HG02759 (cell line): ENCODE measurements at regions not wholly inside any gene's neighbourhood (a gene's known extent, or its start where the extent isn't known, plus 50 kb on each side); places are given as distances from the start of the nearest gene placed in this dataset.
"Not testable (repeated sequence)": the region's sequence is repeated elsewhere in the genome, so short reads cannot be mapped to it uniquely, and the experiment has no call there.

Source experiments
- ATAC-seq: cut with Tn5 transposase; IDR thresholded peaks from one replicate; pipeline ENCODE4 v1.9.1; 2021; ENCODE audit warnings: mild to moderate bottlenecking, moderate library complexity; ENCODE audit not compliant: unreplicated experiment

GRCh38 chr4:13922873-13923645, 295.5 kb upstream of the BOD1L1 start:
- ATAC-seq, result peak; percentile 5

- not testable (repeated sequence) for ATAC-seq
Measured at GRCh38 chr4:13924900-13925299, 297.4 kb upstream of the BOD1L1 start.

- ATAC-seq, result no peak
Measured at GRCh38 chr4:13928214-13928613, 300.7 kb upstream of the BOD1L1 start.

- ATAC-seq, result no peak
Measured at GRCh38 chr4:13930155-13930554, 302.6 kb upstream of the BOD1L1 start.

GRCh38 chr4:13933191-13933590, 305.7 kb upstream of the BOD1L1 start:
- no peak for ATAC-seq

GRCh38 chr4:13938299-13938698, 310.8 kb upstream of the BOD1L1 start:
- no peak for ATAC-seq

GRCh38 chr4:13940921-13941320, 313.4 kb upstream of the BOD1L1 start:
- ATAC-seq, result no peak

GRCh38 chr4:13942977-13943376, 315.5 kb upstream of the BOD1L1 start:
- no peak for ATAC-seq

- ATAC-seq, result no peak
Measured at GRCh38 chr4:13944095-13944511, 316.6 kb upstream of the BOD1L1 start.

GRCh38 chr4:13947921-13948320, 320.4 kb upstream of the BOD1L1 start:
- no peak for ATAC-seq

- ATAC-seq, result no peak
Measured at GRCh38 chr4:13950491-13950890, 323.0 kb upstream of the BOD1L1 start.

GRCh38 chr4:13953083-13953482, 325.6 kb upstream of the BOD1L1 start:
- ATAC-seq, result no peak

- no peak for ATAC-seq
Measured at GRCh38 chr4:13955551-13955950, 328.0 kb upstream of the BOD1L1 start.

- ATAC-seq, result no peak
Measured at GRCh38 chr4:13956947-13957346, 329.4 kb upstream of the BOD1L1 start.

GRCh38 chr4:13957871-13958270, 330.3 kb upstream of the BOD1L1 start:
- ATAC-seq, result no peak

GRCh38 chr4:13963601-13964000, 336.1 kb upstream of the BOD1L1 start:
- ATAC-seq, result no peak

- no peak for ATAC-seq
Measured at GRCh38 chr4:13966231-13967195, 339.0 kb upstream of the BOD1L1 start.

- ATAC-seq, result no peak
Measured at GRCh38 chr4:13968723-13969122, 341.2 kb upstream of the BOD1L1 start.

GRCh38 chr4:13970349-13970748, 342.8 kb upstream of the BOD1L1 start:
- no peak for ATAC-seq

- no peak for ATAC-seq
Measured at GRCh38 chr4:13977746-13978145, 350.2 kb upstream of the BOD1L1 start.

GRCh38 chr4:13980317-13981310, 353.1 kb upstream of the BOD1L1 start:
- peak; percentile 86 for ATAC-seq
